ENCODE measurements at regions not wholly inside any gene's neighbourhood (a gene's known extent, or its start where the extent isn't known, plus 50 kb on each side); places are given as distances from the start of the nearest gene placed in this dataset.

DNA sequence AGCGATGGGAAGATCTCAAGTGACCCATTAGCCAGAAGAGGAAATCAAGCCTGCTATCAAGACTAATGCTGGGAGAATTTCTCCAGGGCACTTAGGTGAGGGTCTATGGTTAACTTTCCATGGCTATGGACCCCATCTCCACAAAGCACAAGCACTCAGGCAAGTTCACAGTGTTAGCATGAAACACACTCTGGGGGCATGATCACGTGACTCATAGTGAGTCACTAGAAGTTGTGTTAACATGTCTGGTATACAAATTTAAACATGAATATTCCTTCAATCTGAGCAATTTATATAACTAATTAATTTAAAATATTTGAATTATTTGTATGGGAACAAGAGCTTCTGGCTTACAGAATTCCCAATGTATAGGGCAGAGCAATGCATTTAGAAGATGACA, 131.8 kb downstream of the FAM204A start:
- no peak for DNase-seq (ENCODE audit: low read depth)
- TF ChIP-seq CTCF (conservative IDR thresholded peaks at IDR 0.05; ENCODE audit: low read depth, low read length), result no peak
- H3K4me3 ChIP-seq (ENCODE audit: low read depth, low read length), result no peak overlapping the region

GRCh38 chr10:118209215-118209614, 132.9 kb downstream of the FAM204A start:
- H3K4me3 ChIP-seq (ENCODE audit: low read depth, low read length), result no peak overlapping the region
- no peak for DNase-seq (ENCODE audit: low read depth)
- TF ChIP-seq CTCF (conservative IDR thresholded peaks at IDR 0.05; ENCODE audit: low read depth, low read length), result no peak

DNA sequence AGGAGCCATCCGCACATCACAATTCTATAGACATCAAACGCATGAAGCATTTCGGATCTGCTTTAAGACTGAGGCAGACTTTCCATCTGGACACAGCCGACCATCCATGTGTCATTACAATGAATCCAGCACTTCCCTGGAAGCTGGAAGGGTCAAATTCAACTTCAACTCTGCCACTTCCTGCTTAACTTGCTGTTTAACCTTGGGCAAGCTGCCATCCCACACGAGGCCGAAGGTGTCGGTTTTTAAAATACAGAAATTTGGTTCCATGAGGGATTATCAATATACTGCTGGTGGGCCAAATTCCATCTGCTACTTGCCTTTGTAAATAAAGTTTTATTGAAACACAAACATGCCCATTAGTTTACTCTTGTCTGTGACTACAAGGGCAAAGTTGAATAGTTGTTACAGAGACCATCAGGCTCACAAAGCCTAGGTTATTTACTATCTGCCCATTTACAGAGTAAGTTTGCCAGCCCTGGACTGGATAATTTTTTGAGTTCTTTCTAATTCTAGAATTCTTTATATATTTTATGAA, 134.6 kb downstream of the FAM204A start:
- TF ChIP-seq CTCF (conservative IDR thresholded peaks at IDR 0.05; ENCODE audit: low read depth, low read length), result no peak
- DNase-seq (ENCODE audit: low read depth), result no peak
- H3K4me3 ChIP-seq (ENCODE audit: low read depth, low read length), result no peak overlapping the region

DNA sequence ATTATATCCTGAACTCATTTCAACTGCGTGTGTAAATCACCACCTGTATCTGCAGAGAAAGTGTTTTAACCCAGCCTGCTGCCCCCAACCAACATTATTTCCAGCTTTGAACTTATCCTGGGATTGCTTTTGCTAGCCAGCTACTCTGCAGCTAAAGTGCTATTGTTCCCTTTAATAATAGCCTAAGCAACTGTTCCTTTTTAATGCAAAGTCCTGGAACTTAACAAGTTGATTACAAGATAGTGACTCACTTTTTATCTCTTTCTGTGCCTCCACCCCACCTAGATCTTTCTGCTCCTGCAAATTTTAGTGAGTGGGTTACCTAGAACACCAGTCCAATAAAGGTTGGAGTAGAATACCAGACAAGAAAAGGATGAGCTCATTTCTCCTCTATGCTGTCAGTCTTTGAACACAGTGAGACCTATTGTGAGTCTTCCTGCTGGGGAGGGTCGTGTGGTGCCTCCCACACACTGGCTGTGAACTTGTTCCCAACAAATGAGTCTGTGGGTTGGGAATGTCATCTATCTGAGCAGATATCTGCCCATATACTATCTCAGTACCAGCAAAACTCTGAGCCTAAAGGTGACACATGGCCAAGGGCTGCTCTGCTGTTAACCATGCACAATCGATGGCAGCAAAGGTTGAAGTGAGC, 137.7 kb downstream of the FAM204A start:
- H3K4me3 ChIP-seq (ENCODE audit: low read depth, low read length), result no peak overlapping the region
- TF ChIP-seq CTCF (conservative IDR thresholded peaks at IDR 0.05; ENCODE audit: low read depth, low read length), result no peak
- DNase-seq (ENCODE audit: low read depth), result no peak

DNA sequence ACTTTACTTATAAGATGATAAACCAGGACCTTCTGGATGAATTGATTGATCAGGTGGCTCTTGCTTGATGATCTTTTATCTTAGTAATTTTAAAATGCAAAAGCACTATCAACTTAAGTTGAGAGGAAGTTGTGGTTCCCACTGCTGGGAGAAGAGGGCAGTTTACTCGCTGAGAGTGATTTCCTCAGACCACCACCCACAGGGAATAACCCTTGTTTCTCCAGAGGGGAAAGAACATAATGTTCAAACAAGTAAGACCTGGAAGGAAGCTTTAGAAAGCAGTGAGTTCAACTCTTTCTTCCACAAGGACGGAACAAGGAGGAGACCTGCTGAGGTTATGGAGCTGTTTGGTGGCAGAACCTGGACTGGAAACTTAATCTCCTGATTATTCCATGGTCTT, 138.7 kb downstream of the FAM204A start:
- TF ChIP-seq CTCF (conservative IDR thresholded peaks at IDR 0.05; ENCODE audit: low read depth, low read length), result no peak
- H3K4me3 ChIP-seq (ENCODE audit: low read depth, low read length), result no peak overlapping the region
- no peak for DNase-seq (ENCODE audit: low read depth)

GRCh38 chr10:118195729-118196128, 146.4 kb downstream of the FAM204A start:
- H3K4me3 ChIP-seq (ENCODE audit: low read depth, low read length), result no peak overlapping the region
- DNase-seq (ENCODE audit: low read depth), result no peak
- TF ChIP-seq CTCF (conservative IDR thresholded peaks at IDR 0.05; ENCODE audit: low read depth, low read length), result no peak

- no peak for DNase-seq (ENCODE audit: low read depth)
- no peak for TF ChIP-seq CTCF (conservative IDR thresholded peaks at IDR 0.05; ENCODE audit: low read depth, low read length)
- H3K4me3 ChIP-seq (ENCODE audit: low read depth, low read length), result no peak overlapping the region
Measured at GRCh38 chr10:118193642-118194041, 146.9 kb upstream of the RAB11FIP2 start.
